A673 (cell line): ENCODE measurements at regions not wholly inside any gene's neighbourhood (a gene's known extent, or its start where the extent isn't known, plus 50 kb on each side); places are given as distances from the start of the nearest gene placed in this dataset.

Source experiments
- BruUV-seq: library from RNA; stranded (reverse); fragments of 400-500 nt; replicated peaks from 2 replicates; lab custom pipeline; 2021; lab: Mats Ljungman, UMichigan
- CTCF ChIA-PET: fragments of 300-600 bp; sonication (Branson Sonifier 250); formaldehyde crosslinking; loops from one replicate; lab custom pipeline; 2022; ENCODE audit warnings: antibody characterized with exemption; lab: Charles Lee
- POLR2A ChIA-PET: fragments of 300-600 bp; sonication (Branson Sonifier 250); formaldehyde crosslinking; loops from one replicate; lab custom pipeline; 2022; ENCODE audit warnings: antibody characterized with exemption; ENCODE audit not compliant: low non-redundant PET; lab: Charles Lee
- DNase-seq: peaks from one replicate; pipeline ENCODE4 v3.0.0-alpha.2; 2015; ENCODE audit warnings: low spot score
- H3K27ac ChIP-seq: fragments of 200-600 bp; sonication (generic); 2 replicates; pipeline ENCODE4 v1.5.1; 2016; ENCODE audit warnings: mixed run types, low read depth, mild to moderate bottlenecking, mixed read lengths, antibody characterized with exemption, low read length; ENCODE audit not compliant: poor library complexity, severe bottlenecking
- H3K27me3 ChIP-seq: fragments of 200-600 bp; sonication (generic); replicated peaks from 2 replicates; pipeline ENCODE4 v1.6.1; 2017; ENCODE audit warnings: mixed run types, low read depth, mild to moderate bottlenecking, mixed read lengths, antibody characterized with exemption, low read length; ENCODE audit not compliant: insufficient read depth, poor library complexity
- H3K36me3 ChIP-seq: fragments of 200-600 bp; sonication (generic); 2 replicates; pipeline ENCODE4 v1.6.1; 2016; ENCODE audit warnings: mixed run types, mild to moderate bottlenecking, mixed read lengths, antibody characterized with exemption, low read length; ENCODE audit not compliant: insufficient read depth, poor library complexity, severe bottlenecking
- H3K4me1 ChIP-seq: fragments of 200-600 bp; sonication (generic); 2 replicates; pipeline ENCODE4 v1.6.1; 2017; ENCODE audit warnings: mixed run types, mild to moderate bottlenecking, mixed read lengths, antibody characterized with exemption, low read length; ENCODE audit not compliant: insufficient read depth, poor library complexity, severe bottlenecking
- H3K4me3 ChIP-seq: fragments of 200-600 bp; sonication (generic); 2 replicates; pipeline ENCODE4 v1.5.1; 2016; ENCODE audit warnings: low read depth, mixed run types, mild to moderate bottlenecking, mixed read lengths, low read length; ENCODE audit not compliant: poor library complexity, severe bottlenecking
- H3K9me3 ChIP-seq: fragments of 200-600 bp; sonication (generic); 2 replicates; pipeline ENCODE4 v1.6.1; 2016; ENCODE audit warnings: mixed run types, low read depth, mild to moderate bottlenecking, mixed read lengths, antibody characterized with exemption, low read length; ENCODE audit not compliant: poor library complexity, severe bottlenecking
- EZH2 ChIP-seq: fragments of 200-600 bp; sonication (generic); IDR thresholded peaks from 2 replicates; pipeline ENCODE4 v1.6.1; 2017; ENCODE audit warnings: borderline replicate concordance, low read depth, mild to moderate bottlenecking, mixed read lengths, antibody characterized with exemption, low read length; ENCODE audit not compliant: poor library complexity, severe bottlenecking
- intact Hi-C: fragments of 100-400 bp; cut with micrococcal nuclease; formaldehyde crosslinking; loops from one replicate; pipeline ENCODE4 v1.10.0; 2022; ENCODE audit not compliant: unreplicated experiment
- TF ChIP-seq, protein P1 (sequence below): fragments of 300-800, 200-600 bp; sonication (generic); conservative IDR thresholded peaks from 2 replicates; pipeline ENCODE4 v1.5.1; 2017; ENCODE audit warnings: low read depth, mild to moderate bottlenecking, antibody characterized with exemption, low read length, moderate library complexity, mixed read lengths

DNA sequence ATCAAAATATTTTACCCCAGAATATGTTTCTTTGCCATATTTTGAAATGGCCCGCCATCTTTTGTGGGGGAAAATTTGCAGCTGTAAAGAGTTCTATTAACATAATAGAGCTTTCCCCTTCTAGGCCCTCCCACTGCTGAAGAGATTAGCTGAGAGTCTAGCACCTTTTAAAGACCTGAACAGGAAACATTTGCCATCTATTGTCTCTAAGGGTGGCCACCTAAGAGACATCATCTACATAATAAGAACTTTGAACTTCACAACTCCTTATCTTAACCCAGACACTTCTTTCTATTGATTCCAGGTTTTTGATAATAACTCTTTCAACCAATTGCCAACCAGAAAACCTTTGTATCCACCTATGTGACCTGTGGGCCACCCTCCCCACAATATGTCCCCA is 54.7 kb upstream of the TRPM1 start:
- DNase-seq = no peak
- Histone ChIP-seq H3K9me3 (no peaks in the 10 kb centered on the region), H3K36me3 (no peaks in the 10 kb centered on the region), H3K4me3 (no peak overlapping the region), H3K27ac (no peak overlapping the region), H3K27me3 (no peaks in the 10 kb centered on the region), H3K4me1 (no peaks in the 10 kb centered on the region)
- TF ChIP-seq, protein P1, sequence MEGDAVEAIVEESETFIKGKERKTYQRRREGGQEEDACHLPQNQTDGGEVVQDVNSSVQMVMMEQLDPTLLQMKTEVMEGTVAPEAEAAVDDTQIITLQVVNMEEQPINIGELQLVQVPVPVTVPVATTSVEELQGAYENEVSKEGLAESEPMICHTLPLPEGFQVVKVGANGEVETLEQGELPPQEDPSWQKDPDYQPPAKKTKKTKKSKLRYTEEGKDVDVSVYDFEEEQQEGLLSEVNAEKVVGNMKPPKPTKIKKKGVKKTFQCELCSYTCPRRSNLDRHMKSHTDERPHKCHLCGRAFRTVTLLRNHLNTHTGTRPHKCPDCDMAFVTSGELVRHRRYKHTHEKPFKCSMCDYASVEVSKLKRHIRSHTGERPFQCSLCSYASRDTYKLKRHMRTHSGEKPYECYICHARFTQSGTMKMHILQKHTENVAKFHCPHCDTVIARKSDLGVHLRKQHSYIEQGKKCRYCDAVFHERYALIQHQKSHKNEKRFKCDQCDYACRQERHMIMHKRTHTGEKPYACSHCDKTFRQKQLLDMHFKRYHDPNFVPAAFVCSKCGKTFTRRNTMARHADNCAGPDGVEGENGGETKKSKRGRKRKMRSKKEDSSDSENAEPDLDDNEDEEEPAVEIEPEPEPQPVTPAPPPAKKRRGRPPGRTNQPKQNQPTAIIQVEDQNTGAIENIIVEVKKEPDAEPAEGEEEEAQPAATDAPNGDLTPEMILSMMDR = no peak
- TF ChIP-seq EZH2 = no peak
- intact Hi-C loops = no loop called here
- BruUV-seq = no TSS peak
- CTCF ChIA-PET = no interaction called here
- POLR2A ChIA-PET = no interaction called here

DNA sequence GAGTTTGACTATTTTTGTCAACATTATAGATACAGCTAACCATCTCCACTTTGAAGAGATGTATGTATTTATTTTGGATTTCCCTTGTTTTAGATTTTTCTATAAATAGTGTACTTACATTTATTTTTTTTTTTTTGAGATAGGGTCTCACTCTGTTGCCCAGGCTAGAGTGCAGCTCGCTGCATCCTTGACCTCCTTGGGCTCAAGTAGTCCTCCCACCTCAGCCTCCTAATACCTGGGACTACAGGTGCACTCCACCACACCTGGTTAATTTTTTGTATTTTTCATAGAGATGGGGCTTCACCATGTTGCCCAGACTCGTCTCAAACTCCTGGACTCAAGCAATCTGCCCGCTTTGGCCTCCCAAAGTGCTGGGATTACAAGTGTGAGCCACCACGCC is 55.3 kb upstream of the TRPM1 start:
- TF ChIP-seq, protein P1 = no peak
- TF ChIP-seq EZH2 = no peak
- Histone ChIP-seq H3K9me3 (no peaks in the 10 kb centered on the region), H3K4me3 (no peak overlapping the region), H3K27ac (no peak overlapping the region), H3K4me1 (no peaks in the 10 kb centered on the region), H3K27me3 (no peaks in the 10 kb centered on the region), H3K36me3 (no peaks in the 10 kb centered on the region)
- intact Hi-C loops = no loop called here
- ChIA-PET CTCF (no interaction called here), POLR2A (no interaction called here)
- no peak for DNase-seq
- BruUV-seq = no TSS peak

DNA sequence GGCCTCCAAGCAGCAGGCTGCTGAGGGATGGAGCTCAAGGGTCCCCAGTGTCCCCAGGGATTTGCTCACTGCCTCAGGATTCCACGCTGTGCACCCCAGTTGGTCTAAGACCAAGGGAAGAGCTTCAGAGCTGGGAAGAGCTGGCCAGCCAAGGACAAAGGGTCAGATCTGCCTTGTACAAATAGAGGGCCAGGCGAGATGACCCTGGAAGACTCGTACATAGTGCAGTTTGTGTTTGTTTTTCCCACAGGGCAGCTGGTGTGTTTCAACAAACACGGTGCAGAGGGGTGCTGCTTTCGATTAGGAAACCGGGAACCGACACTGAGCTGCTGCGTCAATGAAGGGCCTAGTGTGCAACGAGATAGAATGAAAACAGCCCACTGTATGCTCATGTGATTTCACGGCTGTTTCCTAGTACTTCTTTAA is 56.1 kb upstream of the TRPM1 start:
- POLR2A ChIA-PET = no interaction called here
- Histone ChIP-seq H3K4me1 (no peaks in the 10 kb centered on the region), H3K4me3 (no peak overlapping the region), H3K36me3 (no peaks in the 10 kb centered on the region), H3K27me3 (no peaks in the 10 kb centered on the region), H3K27ac (no peak overlapping the region), H3K9me3 (no peaks in the 10 kb centered on the region)
- BruUV-seq = no TSS peak
- intact Hi-C loops = no loop called here
- CTCF ChIA-PET = no interaction called here
- DNase-seq = no peak
- TF ChIP-seq, protein P1 = no peak
- no peak for TF ChIP-seq EZH2
